OCI-LY7 (cell line): ENCODE measurements at regions not wholly inside any gene's neighbourhood (a gene's known extent, or its start where the extent isn't known, plus 50 kb on each side); places are given as distances from the start of the nearest gene placed in this dataset.

Experiments used
- EZH2phosphoT487 ChIP-seq: fragments of 200-600 bp; sonication (generic); IDR thresholded peaks from 2 replicates; pipeline ENCODE4 v1.6.1; 2018; ENCODE audit warnings: low read depth, borderline replicate concordance, mild to moderate bottlenecking, mixed run types, antibody characterized with exemption, low read length, moderate library complexity, mixed read lengths
- TF ChIP-seq, protein P1 (sequence below): fragments of 200-600 bp; sonication (generic); conservative IDR thresholded peaks from 2 replicates; pipeline ENCODE4 v1.5.1; 2014; ENCODE audit warnings: mild to moderate bottlenecking, antibody characterized with exemption, low read length, moderate library complexity, mixed read lengths

- no peak for TF ChIP-seq EZH2phosphoT487
- TF ChIP-seq, protein P1, sequence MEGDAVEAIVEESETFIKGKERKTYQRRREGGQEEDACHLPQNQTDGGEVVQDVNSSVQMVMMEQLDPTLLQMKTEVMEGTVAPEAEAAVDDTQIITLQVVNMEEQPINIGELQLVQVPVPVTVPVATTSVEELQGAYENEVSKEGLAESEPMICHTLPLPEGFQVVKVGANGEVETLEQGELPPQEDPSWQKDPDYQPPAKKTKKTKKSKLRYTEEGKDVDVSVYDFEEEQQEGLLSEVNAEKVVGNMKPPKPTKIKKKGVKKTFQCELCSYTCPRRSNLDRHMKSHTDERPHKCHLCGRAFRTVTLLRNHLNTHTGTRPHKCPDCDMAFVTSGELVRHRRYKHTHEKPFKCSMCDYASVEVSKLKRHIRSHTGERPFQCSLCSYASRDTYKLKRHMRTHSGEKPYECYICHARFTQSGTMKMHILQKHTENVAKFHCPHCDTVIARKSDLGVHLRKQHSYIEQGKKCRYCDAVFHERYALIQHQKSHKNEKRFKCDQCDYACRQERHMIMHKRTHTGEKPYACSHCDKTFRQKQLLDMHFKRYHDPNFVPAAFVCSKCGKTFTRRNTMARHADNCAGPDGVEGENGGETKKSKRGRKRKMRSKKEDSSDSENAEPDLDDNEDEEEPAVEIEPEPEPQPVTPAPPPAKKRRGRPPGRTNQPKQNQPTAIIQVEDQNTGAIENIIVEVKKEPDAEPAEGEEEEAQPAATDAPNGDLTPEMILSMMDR: no peak
Observed at GRCh38 chr3:72298201-72299152, 513.5 kb upstream of the PROK2 start.
